Gastroesophageal sphincter (tissue), 4 donors: ENCODE measurements at regions not wholly inside any gene's neighbourhood (a gene's known extent, or its start where the extent isn't known, plus 50 kb on each side); places are given as distances from the start of the nearest gene placed in this dataset.

Experiments used
- ATAC-seq: fragments of 150-250 bp; one replicate; pipeline ENCODE4 v1.9.1; 2016; ENCODE audit warnings: mild to moderate bottlenecking, moderate library complexity
- H3K27ac ChIP-seq, 4 donors: fragments of 200-600 bp; sonication (generic) in 3 of 4; 1 replicate in 3 of 4; 2 replicates in 1 of 4; pipeline ENCODE4 v1.5.1; 2016 to 2019
- H3K27me3 ChIP-seq: fragments of 200-600 bp; sonication (generic); one replicate; pipeline ENCODE4 v1.5.1; 2019
- H3K36me3 ChIP-seq, 2 donors: fragments of 200-600 bp; sonication (generic); one replicate each; pipeline ENCODE4 v1.5.1; 2019; ENCODE audit warnings: control low read depth in 1 of 2
- H3K4me1 ChIP-seq, 3 donors: fragments of 200-600 bp; sonication (generic); 1 replicate in 2 of 3; 2 replicates in 1 of 3; pipeline ENCODE4 v1.5.1; 2016 to 2019; ENCODE audit warnings: control low read depth in 2 of 3
- H3K4me3 ChIP-seq, 2 donors: fragments of 200-600 bp; sonication (generic); one replicate each; pipeline ENCODE4 v1.5.1; 2019; ENCODE audit warnings: mild to moderate bottlenecking in 1 of 2, moderate library complexity in 1 of 2
- H3K9me3 ChIP-seq, 3 donors: fragments of 200-600 bp; sonication (generic); one replicate each; pipeline ENCODE4 v1.5.1; 2017 to 2019; ENCODE audit warnings: control low read depth in 2 of 3
- CTCF ChIP-seq, 4 experiments: fragments of 200-600 bp in 2 of 4; fragments of 450-650 bp in 2 of 4; sonication (generic) in 1 of 4; IDR thresholded peaks; one replicate each; pipeline ENCODE4 v1.5.1; 2017 to 2019; ENCODE audit warnings: antibody characterized with exemption in 4 of 4, mild to moderate bottlenecking in 2 of 4, moderate library complexity in 2 of 4
- EP300 ChIP-seq: sonication (generic); formaldehyde crosslinking; IDR thresholded peaks from one replicate; pipeline ENCODE4 v1.6.1; 2017; ENCODE audit warnings: antibody characterized with exemption, mild to moderate bottlenecking
- POLR2A ChIP-seq, 2 donors: fragments of 450-650 bp; IDR thresholded peaks; one replicate each; pipeline ENCODE4 v1.6.1; 2017; ENCODE audit warnings: antibody characterized with exemption in 2 of 2, mild to moderate bottlenecking in 2 of 2, moderate library complexity in 1 of 2
- POLR2AphosphoS5 ChIP-seq: sonication (generic); formaldehyde crosslinking; IDR thresholded peaks from one replicate; pipeline ENCODE4 v1.6.1; 2017; ENCODE audit warnings: antibody characterized with exemption
- WGBS, 2 donors: methylation state at CpG; one replicate each; pipeline ENCODE4 v1.1.5; 2018; ENCODE audit warnings: low coverage in 1 of 2; 5-methylcytosine and 5-hydroxymethylcytosine counted together

- Histone ChIP-seq H3K4me3 (no peak overlapping the region), H3K27me3 (peaks cover 7% of the 10 kb centered on the region), H3K4me1 (no peaks in the 10 kb centered on the region), H3K9me3 (peaks cover 0 to 14% (median 0%) of the 10 kb centered on the region in 3 donors), H3K27ac (no peak overlapping the region), H3K36me3 (no peaks in the 10 kb centered on the region)
- 29 to 52% methylated on average over 2 to 3 of the region's 3 CpGs for WGBS, 2 donors
- no peak for TF ChIP-seq EP300
- no peak for TF ChIP-seq POLR2A (IDR thresholded peaks at IDR 0.05)
- no peak for TF ChIP-seq POLR2AphosphoS5
- no peak for TF ChIP-seq CTCF (IDR thresholded peaks at IDR 0.05)
- no peak for ATAC-seq
Measured at GRCh38 chr2:6089474-6089873, 397.3 kb downstream of the SOX11 start.

GRCh38 chr2:6103372-6103771, 411.2 kb downstream of the SOX11 start:
- H3K27ac ChIP-seq = no peak overlapping the region
- no peaks in the 10 kb centered on the region for H3K27me3 ChIP-seq
- 92 to 94% methylated on average over 3 of the region's 3 CpGs for WGBS, 2 donors
- TF ChIP-seq POLR2A (IDR thresholded peaks at IDR 0.05) (no peak), EP300 (no peak), POLR2AphosphoS5 (no peak), CTCF (IDR thresholded peaks at IDR 0.05) (no peak)
- H3K4me1 ChIP-seq = no peaks in the 10 kb centered on the region
- no peaks in the 10 kb centered on the region for H3K9me3 ChIP-seq
- ATAC-seq = no peak
- no peak overlapping the region for H3K4me3 ChIP-seq
- no peaks in the 10 kb centered on the region for H3K36me3 ChIP-seq

- TF ChIP-seq POLR2AphosphoS5 (no peak), POLR2A (IDR thresholded peaks at IDR 0.05) (no peak), CTCF (IDR thresholded peaks at IDR 0.05) (no peak), EP300 (no peak)
- Histone ChIP-seq H3K4me3 (no peak overlapping the region), H3K27me3 (no peaks in the 10 kb centered on the region), H3K36me3 (no peaks in the 10 kb centered on the region), H3K9me3 (no peaks in the 10 kb centered on the region), H3K4me1 (no peaks in the 10 kb centered on the region), H3K27ac (no peak overlapping the region)
- ATAC-seq = no peak
- 80% methylated on average over 1 of the region's 3 CpGs; no CpG with 5 or more reads in 1 of the 2 donors for WGBS, 2 donors
Measured at GRCh38 chr2:6103949-6104348, 411.8 kb downstream of the SOX11 start.

- H3K27ac ChIP-seq = no peak overlapping the region
- no peaks in the 10 kb centered on the region for H3K36me3 ChIP-seq
- ATAC-seq = no peak
- H3K9me3 ChIP-seq = no peaks in the 10 kb centered on the region
- no peak overlapping the region for H3K4me3 ChIP-seq
- TF ChIP-seq CTCF (IDR thresholded peaks at IDR 0.05) = no peak
- no peak for TF ChIP-seq POLR2AphosphoS5
- H3K27me3 ChIP-seq = no peaks in the 10 kb centered on the region
- no peaks in the 10 kb centered on the region for H3K4me1 ChIP-seq
- 81 to 85% methylated on average over 2 to 4 of the region's 4 CpGs for WGBS, 2 donors
Measured at GRCh38 chr2:6107290-6107689, 415.1 kb downstream of the SOX11 start.

- Histone ChIP-seq H3K27me3 (no peaks in the 10 kb centered on the region), H3K4me3 (no peak overlapping the region), H3K4me1 (no peaks in the 10 kb centered on the region), H3K9me3 (no peaks in the 10 kb centered on the region), H3K36me3 (no peaks in the 10 kb centered on the region), H3K27ac (no peak overlapping the region)
- ATAC-seq = no peak
- WGBS, 2 donors = 50% methylated on average over 1 of the region's 1 CpG; no CpG with 5 or more reads in 1 of the 2 donors
- TF ChIP-seq EP300 = no peak
- TF ChIP-seq POLR2AphosphoS5 = no peak
- TF ChIP-seq POLR2A (IDR thresholded peaks at IDR 0.05) = no peak
- TF ChIP-seq CTCF (IDR thresholded peaks at IDR 0.05) = no peak
Measured at GRCh38 chr2:6109831-6110230, 417.6 kb downstream of the SOX11 start.
